SU-DHL-6 (cell line): ENCODE measurements at regions not wholly inside any gene's neighbourhood (a gene's known extent, or its start where the extent isn't known, plus 50 kb on each side); places are given as distances from the start of the nearest gene placed in this dataset.

ENCODE experiments used
- EZH2phosphoT487 ChIP-seq: fragments of 200-600 bp; sonication (generic), shearing (Covaris generic); conservative IDR thresholded peaks from 2 replicates; pipeline ENCODE4 v1.6.1; 2018; ENCODE audit warnings: mild to moderate bottlenecking, antibody characterized with exemption, low read length, moderate library complexity, mixed read lengths
- TF ChIP-seq, protein P1 (sequence below): fragments of 200-600 bp; sonication (generic); IDR thresholded peaks from one replicate; pipeline ENCODE4 v1.5.1; 2017; ENCODE audit warnings: antibody characterized with exemption, mild to moderate bottlenecking, low read length, moderate library complexity; ENCODE audit not compliant: insufficient read depth, poor library complexity, severe bottlenecking

DNA sequence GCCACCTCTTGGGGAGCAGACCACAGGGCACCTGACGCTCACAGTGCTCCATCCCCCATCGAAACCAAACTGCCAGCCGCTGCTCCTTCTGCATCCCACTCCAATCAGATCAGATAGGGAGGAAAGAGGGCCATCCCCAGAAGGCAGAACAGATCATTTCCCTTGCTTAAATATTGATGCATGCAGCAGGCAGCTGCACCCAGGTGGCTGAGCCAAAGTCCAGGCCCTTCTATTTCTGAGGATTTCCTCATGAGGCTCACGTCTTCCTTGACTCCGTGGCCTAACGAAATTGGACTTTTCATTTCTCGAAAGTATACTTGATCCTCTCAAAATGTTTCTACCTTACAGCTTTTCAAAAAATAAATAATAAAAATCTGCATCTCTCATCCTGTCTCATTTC, 239.2 kb downstream of the ATG4C start:
- TF ChIP-seq, protein P1, sequence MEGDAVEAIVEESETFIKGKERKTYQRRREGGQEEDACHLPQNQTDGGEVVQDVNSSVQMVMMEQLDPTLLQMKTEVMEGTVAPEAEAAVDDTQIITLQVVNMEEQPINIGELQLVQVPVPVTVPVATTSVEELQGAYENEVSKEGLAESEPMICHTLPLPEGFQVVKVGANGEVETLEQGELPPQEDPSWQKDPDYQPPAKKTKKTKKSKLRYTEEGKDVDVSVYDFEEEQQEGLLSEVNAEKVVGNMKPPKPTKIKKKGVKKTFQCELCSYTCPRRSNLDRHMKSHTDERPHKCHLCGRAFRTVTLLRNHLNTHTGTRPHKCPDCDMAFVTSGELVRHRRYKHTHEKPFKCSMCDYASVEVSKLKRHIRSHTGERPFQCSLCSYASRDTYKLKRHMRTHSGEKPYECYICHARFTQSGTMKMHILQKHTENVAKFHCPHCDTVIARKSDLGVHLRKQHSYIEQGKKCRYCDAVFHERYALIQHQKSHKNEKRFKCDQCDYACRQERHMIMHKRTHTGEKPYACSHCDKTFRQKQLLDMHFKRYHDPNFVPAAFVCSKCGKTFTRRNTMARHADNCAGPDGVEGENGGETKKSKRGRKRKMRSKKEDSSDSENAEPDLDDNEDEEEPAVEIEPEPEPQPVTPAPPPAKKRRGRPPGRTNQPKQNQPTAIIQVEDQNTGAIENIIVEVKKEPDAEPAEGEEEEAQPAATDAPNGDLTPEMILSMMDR: no peak
- no peak for TF ChIP-seq EZH2phosphoT487
